Spinal cord (tissue), 9 donors: ENCODE measurements at regions not wholly inside any gene's neighbourhood (a gene's known extent, or its start where the extent isn't known, plus 50 kb on each side); places are given as distances from the start of the nearest gene placed in this dataset.
A peak's percentile ranks its signal among the peaks of the same experiment; 100 is the strongest.

Experiments used
- DNase-seq, 6 donors: peaks; one replicate each; pipeline versions ENCODE4 v3.0.0 to v3.0.0-alpha.2; 2013 to 2015; ENCODE audit warnings: low spot score in 6 of 6, low read depth in 4 of 6
- H3K27ac ChIP-seq: one replicate; pipeline ENCODE4 v1.5.1; 2013; ENCODE audit warnings: low read depth, low read length, control low read depth
- H3K27me3 ChIP-seq: one replicate; pipeline ENCODE4 v1.6.1; 2013; ENCODE audit warnings: low read length; ENCODE audit not compliant: control insufficient read depth, insufficient read depth
- H3K36me3 ChIP-seq: one replicate; pipeline ENCODE4 v1.6.1; 2013; ENCODE audit warnings: low read length; ENCODE audit not compliant: control insufficient read depth, insufficient read depth
- H3K4me1 ChIP-seq: one replicate; pipeline ENCODE4 v1.6.1; 2013; ENCODE audit warnings: low read length; ENCODE audit not compliant: control insufficient read depth, insufficient read depth
- H3K4me3 ChIP-seq: one replicate; pipeline ENCODE4 v1.5.1; 2013; ENCODE audit warnings: low read depth, low read length, control low read depth
- H3K9me3 ChIP-seq: one replicate; pipeline ENCODE4 v1.6.1; 2013; ENCODE audit warnings: low read length; ENCODE audit not compliant: control insufficient read depth, insufficient read depth
- WGBS: methylation state at CpG from one replicate; pipeline ENCODE4 v1.1.5; 2013; ENCODE audit warnings: missing lambda C conversion rate; ENCODE audit not compliant: insufficient coverage; 5-methylcytosine and 5-hydroxymethylcytosine counted together
- donor health status: healthy.

DNA sequence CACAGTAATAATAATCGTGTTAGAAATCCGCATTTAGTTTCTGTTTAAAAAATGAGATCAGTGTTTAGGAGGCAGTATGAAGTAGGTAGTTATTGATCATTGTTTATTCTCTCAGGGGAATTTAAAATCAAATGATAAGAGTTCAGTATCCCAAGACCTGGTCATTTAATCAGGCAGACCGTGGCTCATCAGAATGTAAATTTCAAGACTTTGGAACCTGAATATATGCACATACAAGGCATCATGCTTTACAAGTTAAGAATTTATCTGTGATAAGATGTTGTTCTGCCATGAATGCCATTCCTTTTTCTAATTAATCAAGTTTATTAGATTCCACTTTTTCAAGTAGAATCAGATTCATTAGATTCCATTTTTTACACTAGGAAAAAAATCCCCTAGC, 133.5 kb upstream of the MAOA start:
- no peaks in the 10 kb centered on the region for H3K4me1 ChIP-seq
- no peaks in the 10 kb centered on the region for H3K9me3 ChIP-seq
- no peak overlapping the region for H3K4me3 ChIP-seq
- peaks cover 4% of the 10 kb centered on the region for H3K27me3 ChIP-seq
- no peak overlapping the region for H3K27ac ChIP-seq
- no peaks in the 10 kb centered on the region for H3K36me3 ChIP-seq
- DNase-seq, result no peak
- no CpG with 5 or more reads among the region's 3 CpGs for WGBS

DNA sequence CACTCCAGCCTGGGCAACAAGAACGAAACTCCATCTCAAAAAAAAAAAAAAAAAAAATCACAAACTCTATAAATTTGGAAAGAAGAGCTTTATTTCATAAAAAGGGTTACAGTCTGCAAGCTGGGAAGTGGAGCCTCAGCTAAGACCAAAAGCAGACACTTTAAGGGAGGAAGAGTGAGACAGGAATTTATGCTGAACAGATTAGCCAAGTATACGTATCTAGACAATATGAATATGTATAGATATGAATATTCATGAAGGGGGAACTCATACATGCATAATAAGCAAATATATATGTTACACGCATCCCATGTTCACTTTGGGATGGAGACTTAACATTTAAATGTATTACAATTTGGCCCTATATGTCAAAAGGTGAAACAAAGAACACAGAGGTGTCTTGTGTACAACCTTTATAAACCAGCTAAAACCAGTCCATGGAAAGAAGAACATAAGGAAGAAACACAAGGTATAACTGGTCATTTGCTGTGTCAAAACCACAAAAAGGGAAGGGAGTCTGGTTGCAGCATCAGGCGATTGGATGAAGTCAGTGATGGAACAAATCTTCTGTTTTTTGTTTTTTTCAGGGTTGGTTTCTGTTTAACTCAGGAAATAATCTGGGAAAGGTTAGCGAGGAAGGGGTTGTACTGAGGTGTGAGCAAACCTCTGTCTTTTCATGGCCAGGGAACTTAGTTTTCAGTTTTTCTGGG, 130.0 kb upstream of the MAOA start:
- Histone ChIP-seq H3K4me1 (no peaks in the 10 kb centered on the region), H3K27me3 (peaks cover 2% of the 10 kb centered on the region), H3K36me3 (no peaks in the 10 kb centered on the region), H3K27ac (no peak overlapping the region), H3K4me3 (no peak overlapping the region), H3K9me3 (no peaks in the 10 kb centered on the region)
- peak in 1 of 6 donors; percentile 5 for DNase-seq
- 63% methylated on average over 1 of the region's 5 CpGs for WGBS

DNA sequence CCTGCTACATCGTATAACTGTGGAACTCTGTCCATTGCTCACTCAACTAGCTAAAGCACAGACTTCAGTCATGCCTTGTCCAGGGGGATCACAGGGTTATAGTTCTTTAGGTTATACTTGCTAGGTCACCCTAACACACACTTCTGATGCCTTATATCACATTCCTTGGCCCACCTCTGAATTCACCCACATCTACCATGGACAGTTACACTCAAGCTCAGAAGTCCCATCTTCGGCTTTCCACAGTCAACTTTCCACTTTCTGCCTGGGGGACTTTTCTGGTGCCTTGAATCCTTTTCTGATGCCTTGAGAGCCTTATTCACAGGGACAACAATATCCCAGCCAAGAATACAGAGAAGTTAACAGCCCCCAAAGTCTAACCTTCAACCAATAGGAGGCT, 129.2 kb upstream of the MAOA start:
- no peak overlapping the region for H3K27ac ChIP-seq
- no peak for DNase-seq
- no peak overlapping the region for H3K4me3 ChIP-seq
- no peaks in the 10 kb centered on the region for H3K36me3 ChIP-seq
- no peaks in the 10 kb centered on the region for H3K9me3 ChIP-seq
- 78% methylated on average over 1 of the region's 2 CpGs for WGBS
- peaks cover 2% of the 10 kb centered on the region for H3K27me3 ChIP-seq
- no peaks in the 10 kb centered on the region for H3K4me1 ChIP-seq

DNA sequence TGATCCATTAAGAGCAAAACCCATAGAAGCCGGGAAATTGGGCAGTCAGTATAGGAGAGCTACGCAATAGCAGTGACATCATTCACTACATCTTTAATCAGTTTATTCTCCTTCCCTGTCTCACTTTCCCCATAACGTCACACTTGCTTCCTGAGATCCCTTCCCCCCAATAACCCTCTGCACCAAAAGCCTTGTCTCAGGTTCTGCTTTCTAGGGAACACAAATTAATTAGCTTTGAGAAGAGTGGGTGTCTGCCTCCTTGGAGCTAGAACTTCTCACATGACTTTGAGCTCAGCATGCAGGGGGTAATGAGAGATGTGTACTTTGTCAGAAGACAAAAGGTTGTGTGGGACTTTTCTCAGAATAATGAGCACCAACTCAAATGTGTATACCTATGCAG, 128.3 kb upstream of the MAOA start:
- peaks cover 2% of the 10 kb centered on the region for H3K27me3 ChIP-seq
- no peaks in the 10 kb centered on the region for H3K9me3 ChIP-seq
- no peak overlapping the region for H3K4me3 ChIP-seq
- 68% methylated on average over 3 of the region's 3 CpGs for whole genome bisulfite sequencing
- H3K4me1 ChIP-seq, result no peaks in the 10 kb centered on the region
- no peaks in the 10 kb centered on the region for H3K36me3 ChIP-seq
- H3K27ac ChIP-seq, result no peak overlapping the region
- DNase-seq, result no peak

DNA sequence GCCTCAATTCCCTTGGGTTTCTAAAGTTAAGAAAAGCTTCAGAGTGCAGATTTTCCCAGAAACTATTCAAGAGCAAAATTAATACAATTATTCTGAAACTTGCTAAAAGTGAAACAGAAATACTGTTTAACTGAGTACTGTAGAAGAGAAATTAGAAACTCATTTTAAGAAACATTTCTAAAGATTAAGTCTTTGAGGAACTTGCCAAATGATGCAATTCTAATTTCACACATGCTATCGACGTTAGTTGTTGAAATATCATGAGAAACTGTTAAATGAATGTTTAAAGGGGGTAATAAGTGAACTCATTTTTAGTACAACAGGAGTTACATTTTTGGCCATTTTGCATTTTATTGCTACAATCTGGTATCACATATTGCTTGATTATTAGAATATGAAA, 125.3 kb upstream of the MAOA start:
- DNase-seq, result no peak
- Histone ChIP-seq H3K4me1 (no peaks in the 10 kb centered on the region), H3K27me3 (peaks cover 2% of the 10 kb centered on the region), H3K27ac (no peak overlapping the region), H3K9me3 (no peaks in the 10 kb centered on the region), H3K4me3 (no peak overlapping the region), H3K36me3 (no peaks in the 10 kb centered on the region)
- no CpG with 5 or more reads among the region's 2 CpGs for WGBS

- no peak overlapping the region for H3K4me3 ChIP-seq
- WGBS, result 81% methylated on average over 3 of the region's 3 CpGs
- no peak for DNase-seq
- H3K9me3 ChIP-seq, result no peaks in the 10 kb centered on the region
- no peaks in the 10 kb centered on the region for H3K27me3 ChIP-seq
- no peaks in the 10 kb centered on the region for H3K4me1 ChIP-seq
- no peak overlapping the region for H3K27ac ChIP-seq
- H3K36me3 ChIP-seq, result no peaks in the 10 kb centered on the region
Observed at GRCh38 chrX:43540318-43540717, 115.8 kb upstream of the MAOA start.

- H3K4me1 ChIP-seq, result peaks cover 4% of the 10 kb centered on the region
- no peaks in the 10 kb centered on the region for H3K36me3 ChIP-seq
- H3K9me3 ChIP-seq, result no peaks in the 10 kb centered on the region
- WGBS, result 30% methylated on average over 3 of the region's 3 CpGs
- H3K27me3 ChIP-seq, result peaks cover 4% of the 10 kb centered on the region
- H3K4me3 ChIP-seq, result no peak overlapping the region
- H3K27ac ChIP-seq, result no peak overlapping the region
- DNase-seq, result no peak
Observed at GRCh38 chrX:43551590-43551989, 104.5 kb upstream of the MAOA start.

- no peaks in the 10 kb centered on the region for H3K36me3 ChIP-seq
- H3K27ac ChIP-seq, result no peak overlapping the region
- H3K27me3 ChIP-seq, result peaks cover 6% of the 10 kb centered on the region
- no peak overlapping the region for H3K4me3 ChIP-seq
- H3K4me1 ChIP-seq, result peaks cover 4% of the 10 kb centered on the region
- H3K9me3 ChIP-seq, result no peaks in the 10 kb centered on the region
- peak in 1 of 6 donors; percentile 67 for DNase-seq
- no CpG with 5 or more reads among the region's 2 CpGs for WGBS
Observed at GRCh38 chrX:43552156-43552555, 103.9 kb upstream of the MAOA start.

DNA sequence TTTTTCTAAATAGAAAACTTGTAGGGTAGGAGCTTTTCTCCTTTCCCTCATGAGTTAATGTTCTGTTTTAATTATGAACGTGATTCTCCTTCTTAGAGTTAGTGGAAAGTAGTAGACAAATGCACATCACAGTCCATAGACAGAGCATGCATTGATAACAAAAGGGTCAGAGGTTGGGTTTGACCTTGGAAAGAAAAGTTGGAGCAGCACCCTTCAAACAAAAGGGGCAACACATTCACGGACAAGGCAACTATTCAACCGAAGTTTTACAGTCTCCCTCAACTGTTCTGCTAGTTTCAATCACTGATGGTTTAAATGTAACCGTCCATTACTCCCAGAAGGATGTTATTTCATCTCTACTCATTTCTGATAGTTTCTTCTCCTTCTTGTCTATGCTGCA, 103.4 kb upstream of the MAOA start:
- no peak overlapping the region for H3K27ac ChIP-seq
- DNase-seq, result no peak
- H3K4me3 ChIP-seq, result no peak overlapping the region
- peaks cover 8% of the 10 kb centered on the region for H3K27me3 ChIP-seq
- no peaks in the 10 kb centered on the region for H3K9me3 ChIP-seq
- 69% methylated on average over 2 of the region's 4 CpGs for WGBS
- H3K4me1 ChIP-seq, result peaks cover 4% of the 10 kb centered on the region
- H3K36me3 ChIP-seq, result no peaks in the 10 kb centered on the region

DNA sequence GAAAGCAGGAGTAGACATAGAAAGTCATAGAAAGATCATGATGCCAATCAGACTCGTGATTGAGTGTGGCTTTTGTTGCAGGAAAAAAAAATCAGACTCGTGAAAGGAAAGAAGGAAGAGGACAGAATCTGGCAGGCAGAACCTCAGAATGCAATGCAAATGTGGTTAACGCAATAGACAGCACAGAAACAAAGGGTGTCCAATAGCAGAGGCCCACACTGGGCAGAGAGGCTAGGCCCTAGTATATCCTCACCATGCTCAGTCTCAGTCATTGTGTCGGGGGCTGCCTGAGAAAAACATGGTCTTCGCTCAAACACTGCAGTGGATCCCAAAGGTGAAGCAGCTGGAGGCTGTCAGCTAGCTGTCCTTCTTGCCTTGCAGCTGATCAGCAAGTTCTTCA, 102.8 kb upstream of the MAOA start:
- no peaks in the 10 kb centered on the region for H3K36me3 ChIP-seq
- H3K4me1 ChIP-seq, result peaks cover 4% of the 10 kb centered on the region
- H3K4me3 ChIP-seq, result no peak overlapping the region
- H3K27ac ChIP-seq, result no peak overlapping the region
- 59% methylated on average over 5 of the region's 5 CpGs for WGBS
- no peak for DNase-seq
- no peaks in the 10 kb centered on the region for H3K9me3 ChIP-seq
- peaks cover 8% of the 10 kb centered on the region for H3K27me3 ChIP-seq
